OCI-LY3 (cell line): ENCODE measurements at regions not wholly inside any gene's neighbourhood (a gene's known extent, or its start where the extent isn't known, plus 50 kb on each side); places are given as distances from the start of the nearest gene placed in this dataset.

Experiments used
- CTCF ChIP-seq: fragments of 200-600, 300-600 bp; sonication (generic); IDR thresholded peaks from 2 replicates; pipeline ENCODE4 v1.5.1; 2014; ENCODE audit warnings: antibody characterized with exemption, low read length, low read depth
- EZH2phosphoT487 ChIP-seq: fragments of 200-600 bp; shearing (Covaris generic); IDR thresholded peaks from 2 replicates; pipeline ENCODE4 v1.6.1; 2018; ENCODE audit warnings: antibody characterized with exemption, mixed run types, low read depth

- TF ChIP-seq CTCF: no peak
- TF ChIP-seq EZH2phosphoT487: no peak
Measured at GRCh38 chr11:8779107-8779506, 96.5 kb downstream of the RPL27A start.
